Erythroblast (primary cell): ENCODE measurements at regions not wholly inside any gene's neighbourhood (a gene's known extent, or its start where the extent isn't known, plus 50 kb on each side); places are given as distances from the start of the nearest gene placed in this dataset.

Experiments used
- GATA1 ChIP-seq: IDR thresholded peaks from 2 replicates; pipeline ENCODE4 v1.6.1; 2011; ENCODE audit warnings: low read depth, mild to moderate bottlenecking, control low read depth, low read length, moderate library complexity
- POLR2A ChIP-seq: IDR thresholded peaks from 2 replicates; pipeline ENCODE4 v1.6.1; 2011; ENCODE audit warnings: mild to moderate bottlenecking, low read length

GRCh38 chr16:8230497-8230896 is 359.8 kb downstream of the TMEM114 start:
- TF ChIP-seq POLR2A (no peak), GATA1 (no peak)
